NCI-H146 treated with DMSO at 0.1 percent for 48 hours (cell line): ENCODE measurements at regions not wholly inside any gene's neighbourhood (a gene's known extent, or its start where the extent isn't known, plus 50 kb on each side); places are given as distances from the start of the nearest gene placed in this dataset.
A peak's percentile ranks its signal among the peaks of the same experiment; 100 is the strongest.
"Not testable (repeated sequence)": the region's sequence is repeated elsewhere in the genome, so short reads cannot be mapped to it uniquely, and the experiment has no call there.

Experiments used
- DNase-seq: peaks from one replicate; lab custom pipeline; 2025; ENCODE audit not compliant: unreplicated experiment; lab: John Stamatoyannopoulos, UW

- DNase-seq: no peak
Observed at GRCh38 chr12:105622846-105623736, 292.6 kb downstream of the C12orf75 start.

- no peak for DNase-seq
Observed at GRCh38 chr12:105626653-105627052, 296.2 kb downstream of the C12orf75 start.

- DNase-seq: no peak
Observed at GRCh38 chr12:105637470-105637869, 307.0 kb downstream of the C12orf75 start.

- no peak for DNase-seq
Observed at GRCh38 chr12:105640761-105641160, 310.3 kb downstream of the C12orf75 start.

GRCh38 chr12:105641749-105642148 is 311.3 kb downstream of the C12orf75 start:
- DNase-seq: peak; percentile 3

- no peak for DNase-seq
Observed at GRCh38 chr12:105644770-105645169, 314.3 kb downstream of the C12orf75 start.

- DNase-seq: no peak
Observed at GRCh38 chr12:105654606-105655005, 324.1 kb downstream of the C12orf75 start.

GRCh38 chr12:105658389-105658788 is 327.9 kb downstream of the C12orf75 start:
- DNase-seq: no peak

- DNase-seq: no peak
Observed at GRCh38 chr12:105659355-105660075, 329.0 kb downstream of the C12orf75 start.

- not testable (repeated sequence) for DNase-seq
Observed at GRCh38 chr12:105664765-105665164, 334.3 kb downstream of the C12orf75 start.

- DNase-seq: no peak
Observed at GRCh38 chr12:105665366-105665765, 334.9 kb downstream of the C12orf75 start.

- no peak for DNase-seq
Observed at GRCh38 chr12:105667973-105668743, 337.7 kb downstream of the C12orf75 start.

- DNase-seq: no peak
Observed at GRCh38 chr12:105670672-105671071, 340.2 kb downstream of the C12orf75 start.

GRCh38 chr12:105671720-105672119 is 341.2 kb downstream of the C12orf75 start:
- no peak for DNase-seq

GRCh38 chr12:105672121-105672975 is 341.9 kb downstream of the C12orf75 start:
- no peak for DNase-seq

GRCh38 chr12:105674871-105675699 is 344.6 kb downstream of the C12orf75 start:
- DNase-seq: no peak

GRCh38 chr12:105676694-105677093 is 346.2 kb downstream of the C12orf75 start:
- no peak for DNase-seq

GRCh38 chr12:105677672-105678071 is 347.2 kb downstream of the C12orf75 start:
- DNase-seq: no peak

- DNase-seq: no peak
Observed at GRCh38 chr12:105679982-105680381, 349.5 kb downstream of the C12orf75 start.

- no peak for DNase-seq
Observed at GRCh38 chr12:105681341-105681740, 350.9 kb downstream of the C12orf75 start.
